MCF 10A (cell line): ENCODE measurements at regions not wholly inside any gene's neighbourhood (a gene's known extent, or its start where the extent isn't known, plus 50 kb on each side); places are given as distances from the start of the nearest gene placed in this dataset.

Experiments used
- BruUV-seq: library from RNA; stranded (reverse); fragments of 400-500 nt; replicated peaks from 2 replicates; lab custom pipeline; 2021; lab: Mats Ljungman, UMichigan
- CTCF ChIA-PET: fragments of 300-600 bp; sonication (Branson Sonifier 250); formaldehyde crosslinking; extraction: SDS; loops from one replicate; lab custom pipeline; 2021; ENCODE audit warnings: antibody characterized with exemption, inconsistent platforms; lab: Yijun Ruan, JAX
- POLR2A ChIA-PET: fragments of 300-600, 350-650 bp; sonication (Branson Sonifier 250); formaldehyde crosslinking; extraction: SDS; loops from one replicate; lab custom pipeline; 2020; ENCODE audit warnings: antibody characterized with exemption, inconsistent platforms; lab: Yijun Ruan, JAX
- DNase-seq: peaks from one replicate; pipeline ENCODE4 v3.0.0-alpha.2; 2018; ENCODE audit not compliant: unreplicated experiment
- H3K27ac Mint-ChIP-seq: one replicate; pipeline ENCODE4 v1.8.0; 2022; ENCODE audit warnings: mild to moderate bottlenecking, low read depth, mixed read lengths; ENCODE audit not compliant: unreplicated experiment
- H3K27me3 Mint-ChIP-seq: one replicate; pipeline ENCODE4 v1.8.0; 2022; ENCODE audit warnings: mixed read lengths; ENCODE audit not compliant: insufficient read depth, unreplicated experiment
- H3K36me3 Mint-ChIP-seq: one replicate; pipeline ENCODE4 v1.8.0; 2022; ENCODE audit warnings: mild to moderate bottlenecking, moderate library complexity, mixed read lengths; ENCODE audit not compliant: insufficient read depth, unreplicated experiment
- H3K4me1 Mint-ChIP-seq: one replicate; pipeline ENCODE4 v1.8.0; 2022; ENCODE audit warnings: mixed read lengths; ENCODE audit not compliant: insufficient read depth, unreplicated experiment
- H3K4me3 Mint-ChIP-seq: one replicate; pipeline ENCODE4 v1.8.0; 2022; ENCODE audit warnings: mild to moderate bottlenecking, moderate library complexity, mixed read lengths; ENCODE audit not compliant: unreplicated experiment
- H3K9me3 Mint-ChIP-seq: one replicate; pipeline ENCODE4 v1.8.0; 2022; ENCODE audit warnings: mixed read lengths; ENCODE audit not compliant: unreplicated experiment
- CTCF ChIP-seq: fragments of 200-600 bp; IDR thresholded peaks from one replicate; pipeline ENCODE4 v1.8.0; 2022; ENCODE audit warnings: antibody characterized with exemption, mild to moderate bottlenecking; ENCODE audit not compliant: unreplicated experiment
- intact Hi-C: fragments of 100-400 bp; cut with micrococcal nuclease; formaldehyde crosslinking; loops from 2 replicates; pipeline ENCODE4 v1.14.1; 2022

- intact Hi-C loops, result no loop called here
- H3K9me3 Mint-ChIP-seq, result no peaks in the 10 kb centered on the region
- BruUV-seq, result no TSS peak
- H3K36me3 Mint-ChIP-seq, result no peaks in the 10 kb centered on the region
- no peak for DNase-seq
- CTCF ChIA-PET, result no interaction called here
- POLR2A ChIA-PET, result no interaction called here
- H3K27ac Mint-ChIP-seq, result no peak overlapping the region
- no peak overlapping the region for H3K4me3 Mint-ChIP-seq
- H3K27me3 Mint-ChIP-seq, result no peaks in the 10 kb centered on the region
- H3K4me1 Mint-ChIP-seq, result no peaks in the 10 kb centered on the region
- no peak for TF ChIP-seq CTCF
Observed at GRCh38 chr5:27477550-27477949, 439.2 kb upstream of the CDH9 start.

- H3K27ac Mint-ChIP-seq, result no peak overlapping the region
- no peak for TF ChIP-seq CTCF
- intact Hi-C loops, result no loop called here
- ChIA-PET CTCF (interaction anchor here (0.6 kb wide), 1 partner anchor 130 kb away, joined by 3 read pairs; no protein-coding TSS in a partner anchor), POLR2A (no interaction called here)
- H3K36me3 Mint-ChIP-seq, result no peaks in the 10 kb centered on the region
- BruUV-seq, result no TSS peak
- no peak for DNase-seq
- no peaks in the 10 kb centered on the region for H3K27me3 Mint-ChIP-seq
- no peak overlapping the region for H3K4me3 Mint-ChIP-seq
- H3K4me1 Mint-ChIP-seq, result no peaks in the 10 kb centered on the region
- H3K9me3 Mint-ChIP-seq, result no peaks in the 10 kb centered on the region
Observed at GRCh38 chr5:27476356-27476988, 438.1 kb upstream of the CDH9 start.

- no peak for TF ChIP-seq CTCF
- POLR2A ChIA-PET, result no interaction called here
- H3K4me1 Mint-ChIP-seq, result no peaks in the 10 kb centered on the region
- no TSS peak for BruUV-seq
- no peaks in the 10 kb centered on the region for H3K36me3 Mint-ChIP-seq
- H3K4me3 Mint-ChIP-seq, result no peak overlapping the region
- H3K27me3 Mint-ChIP-seq, result no peaks in the 10 kb centered on the region
- intact Hi-C loops, result no loop called here
- CTCF ChIA-PET, result no interaction called here
- DNase-seq, result no peak
- no peaks in the 10 kb centered on the region for H3K9me3 Mint-ChIP-seq
- H3K27ac Mint-ChIP-seq, result no peak overlapping the region
Observed at GRCh38 chr5:27475063-27475462, 436.7 kb upstream of the CDH9 start.

- no TSS peak for BruUV-seq
- DNase-seq, result no peak
- Mint-ChIP-seq H3K4me3 (no peak overlapping the region), H3K36me3 (no peaks in the 10 kb centered on the region), H3K4me1 (no peaks in the 10 kb centered on the region), H3K9me3 (no peaks in the 10 kb centered on the region), H3K27me3 (no peaks in the 10 kb centered on the region), H3K27ac (no peak overlapping the region)
- POLR2A ChIA-PET, result no interaction called here
- intact Hi-C loops, result no loop called here
- CTCF ChIA-PET, result no interaction called here
- TF ChIP-seq CTCF, result no peak
Observed at GRCh38 chr5:27474395-27474794, 436.0 kb upstream of the CDH9 start.
